HCT116 (cell line): ENCODE measurements at regions not wholly inside any gene's neighbourhood (a gene's known extent, or its start where the extent isn't known, plus 50 kb on each side); places are given as distances from the start of the nearest gene placed in this dataset.
"Not testable (repeated sequence)": the region's sequence is repeated elsewhere in the genome, so short reads cannot be mapped to it uniquely, and the experiment has no call there.

Experiments used
- ATAC-seq: fragments of 200-7000 bp; cut with Tn5 transposase; 2 replicates; pipeline ENCODE4 v1.9.1; 2020; ENCODE audit warnings: mild to moderate bottlenecking, moderate library complexity
- BruUV-seq: library from RNA; stranded (reverse); fragments of 400-500 nt; replicated peaks from 2 replicates; lab custom pipeline; 2021; lab: Mats Ljungman, UMichigan
- CTCF ChIA-PET: fragments of 300-600 bp; sonication (Branson Sonifier 250); formaldehyde crosslinking; loops from one replicate; lab custom pipeline; 2021; ENCODE audit warnings: antibody characterized with exemption; lab: Charles Lee
- POLR2A ChIA-PET: fragments of 300-600, 350-600 bp; sonication (Branson Sonifier 250); formaldehyde crosslinking; loops from one replicate; lab custom pipeline; 2021; ENCODE audit warnings: antibody characterized with exemption; lab: Charles Lee
- RAD21 ChIA-PET, 2 experiments: fragments of 300-600 bp; sonication (Branson Sonifier 250); formaldehyde crosslinking; loops; one replicate each; lab custom pipeline; 2023; ENCODE audit warnings: low total read pairs in 2 of 2; ENCODE audit not compliant: uncharacterized antibody in 2 of 2, unreplicated experiment in 2 of 2, low non-redundant PET in 1 of 2; lab: Charles Lee
- DNase-seq: peaks from one replicate; pipeline ENCODE4 v3.0.0-alpha.2; 2010; ENCODE audit warnings: low read depth, low spot score
- H2AFZ ChIP-seq: fragments of 200-600 bp; shearing (Covaris generic), sonication (generic); 2 replicates; pipeline ENCODE4 v1.6.1; 2017; ENCODE audit warnings: low read depth, mixed run types, mixed read lengths, antibody characterized with exemption, low read length; ENCODE audit not compliant: poor library complexity, severe bottlenecking
- H3K27ac ChIP-seq: 2 replicates; pipeline ENCODE4 v1.5.1; 2012; ENCODE audit warnings: low read depth, low read length
- H3K27me3 ChIP-seq: fragments of 200-600 bp; sonication (generic); 2 replicates; pipeline ENCODE4 v1.6.1; 2016; ENCODE audit warnings: mixed run types, low read length, mixed read lengths; ENCODE audit not compliant: insufficient read depth
- H3K36me3 ChIP-seq, 2 experiments: fragments of 200-500 bp in 1 of 2; fragments of 200-600 bp in 1 of 2; sonication (Bioruptor generic) in 1 of 2; sonication (generic) in 1 of 2; 2 replicates each; pipeline versions ENCODE4 v1.5.1 to v1.6.1; 2014 to 2016; ENCODE audit warnings: low read length in 2 of 2, inconsistent platforms in 1 of 2, mixed read lengths in 1 of 2, mixed run types in 1 of 2; ENCODE audit not compliant: insufficient read depth in 2 of 2, control insufficient read depth in 1 of 2
- H3K4me1 ChIP-seq, 2 experiments: fragments of 200-600 bp in 1 of 2; sonication (generic) in 1 of 2; 2 replicates each; pipeline versions ENCODE4 v1.5.1 to v1.6.1; 2012 to 2017; ENCODE audit warnings: low read length in 2 of 2, inconsistent platforms in 1 of 2, mild to moderate bottlenecking in 1 of 2, mixed read lengths in 1 of 2, mixed run types in 1 of 2, moderate library complexity in 1 of 2; ENCODE audit not compliant: insufficient read depth in 2 of 2, control insufficient read depth in 1 of 2
- H3K4me2 ChIP-seq: fragments of 200-600 bp; sonication (generic); 2 replicates; pipeline ENCODE4 v1.6.1; 2017; ENCODE audit warnings: mixed run types, low read length, mixed read lengths
- H3K4me3 ChIP-seq, 2 experiments: fragments of 200-600 bp in 1 of 2; sonication (generic) in 1 of 2; replicated peaks in 1 of 2; 2 replicates each; pipeline ENCODE4 v1.5.1; 2011 to 2016; ENCODE audit warnings: low read length in 2 of 2, control low read depth in 1 of 2, low read depth in 1 of 2, mild to moderate bottlenecking in 1 of 2, mixed read lengths in 1 of 2, mixed run types in 1 of 2
- H3K79me2 ChIP-seq: fragments of 200-600 bp; sonication (generic); 2 replicates; pipeline ENCODE4 v1.6.1; 2017; ENCODE audit warnings: mild to moderate bottlenecking, mixed run types, low read length, moderate library complexity, mixed read lengths; ENCODE audit not compliant: insufficient read depth
- H3K9ac ChIP-seq: fragments of 200-600 bp; sonication (generic); 2 replicates; pipeline ENCODE4 v1.6.1; 2016; ENCODE audit warnings: low read length, mixed read lengths
- H3K9me2 ChIP-seq: fragments of 200-600 bp; sonication (generic), shearing (Covaris generic); 2 replicates; pipeline ENCODE4 v1.6.1; 2017; ENCODE audit warnings: mixed run types, mild to moderate bottlenecking, moderate library complexity; ENCODE audit not compliant: insufficient read depth
- H3K9me3 ChIP-seq, 2 experiments: fragments of 200-500 bp in 1 of 2; fragments of 200-600 bp in 1 of 2; sonication (Bioruptor generic) in 1 of 2; sonication (generic) in 1 of 2; 2 replicates each; pipeline ENCODE4 v1.6.1; 2014 to 2017; ENCODE audit warnings: low read length in 2 of 2, mixed read lengths in 2 of 2, inconsistent platforms in 1 of 2, low read depth in 1 of 2, mild to moderate bottlenecking in 1 of 2, mixed run types in 1 of 2, moderate library complexity in 1 of 2; ENCODE audit not compliant: control insufficient read depth in 1 of 2, insufficient read depth in 1 of 2
- H4K20me1 ChIP-seq: fragments of 200-600 bp; sonication (generic), shearing (Covaris generic); 2 replicates; pipeline ENCODE4 v1.6.1; 2017; ENCODE audit warnings: mixed run types, mild to moderate bottlenecking, moderate library complexity; ENCODE audit not compliant: insufficient read depth
- TCF7L2 ChIP-seq: IDR thresholded peaks from 2 replicates; pipeline ENCODE4 v1.7.0; 2011; ENCODE audit warnings: borderline replicate concordance, inconsistent platforms; ENCODE audit not compliant: insufficient read depth, insufficient read length; ENCODE audit errors: extremely low read depth
- intact Hi-C: fragments of 100-400 bp; cut with micrococcal nuclease; formaldehyde crosslinking; loops from 2 replicates; pipeline ENCODE4 v1.10.0; 2022

- peaks cover 8 to 28% of the 10 kb centered on the region in 2 experiments for H3K4me1 ChIP-seq
- H3K4me3 ChIP-seq, RAD21 ChIA-PET, H3K36me3 ChIP-seq, POLR2A ChIA-PET, DNase-seq, H3K79me2 ChIP-seq, H4K20me1 ChIP-seq, H3K9me2 ChIP-seq, CTCF ChIA-PET: not testable (repeated sequence)
- intact Hi-C loops: loop anchor here (10.0 kb wide), 1 partner anchor 285 kb away; the partner anchor contains the start of gene SPNS1
- TF ChIP-seq TCF7L2: peak; percentile 10
- TF ChIP-seq, all 23 proteins: peak for 1; not testable (repeated sequence) for 22
- H3K27me3 ChIP-seq, ATAC-seq, H2AFZ ChIP-seq, H3K9ac ChIP-seq, H3K9me3 ChIP-seq, BruUV-seq, H3K27ac ChIP-seq, H3K4me2 ChIP-seq: not testable (repeated sequence)
Observed at GRCh38 chr16:29259635-29260457, 146.7 kb downstream of the NPIPB11 start.

GRCh38 chr16:29258946-29259634 lies 147.4 kb downstream of the NPIPB11 start:
- H3K79me2 ChIP-seq, H3K36me3 ChIP-seq, RAD21 ChIA-PET, H3K4me2 ChIP-seq, CTCF ChIA-PET, POLR2A ChIA-PET, H4K20me1 ChIP-seq, H3K9me2 ChIP-seq, BruUV-seq, H3K27me3 ChIP-seq, H3K4me3 ChIP-seq, ATAC-seq, H2AFZ ChIP-seq, H3K27ac ChIP-seq, H3K9ac ChIP-seq, DNase-seq, H3K9me3 ChIP-seq: not testable (repeated sequence)
- intact Hi-C loops: loop anchor here (10.0 kb wide), 1 partner anchor 284 kb away; the partner anchor contains the start of gene SPNS1
- peaks cover under 1 to 20% of the 10 kb centered on the region in 2 experiments; a peak in 3 of 4 replicates for H3K4me1 ChIP-seq
